PC-3 (cell line): ENCODE measurements at regions not wholly inside any gene's neighbourhood (a gene's known extent, or its start where the extent isn't known, plus 50 kb on each side); places are given as distances from the start of the nearest gene placed in this dataset.

Experiments
- ATAC-seq: fragments of 200-7000 bp; cut with Tn5 transposase; 2 replicates; pipeline ENCODE4 v1.9.1; 2020; ENCODE audit warnings: mild to moderate bottlenecking, moderate library complexity
- BruUV-seq: library from RNA; stranded (reverse); fragments of 400-500 nt; replicated peaks from 2 replicates; lab custom pipeline; 2021; lab: Mats Ljungman, UMichigan
- CTCF ChIA-PET: fragments of 300-600 bp; sonication (Branson Sonifier 250); formaldehyde crosslinking; loops from one replicate; lab custom pipeline; 2022; ENCODE audit warnings: antibody characterized with exemption; lab: Charles Lee
- POLR2A ChIA-PET: fragments of 300-600 bp; sonication (Branson Sonifier 250); formaldehyde crosslinking; loops from one replicate; lab custom pipeline; 2022; ENCODE audit warnings: antibody characterized with exemption; ENCODE audit not compliant: unreplicated experiment; lab: Charles Lee
- DNase-seq: peaks from one replicate; pipeline ENCODE4 v3.0.0-alpha.2; 2015
- H2AFZ ChIP-seq: fragments of 300-600 bp; sonication (generic); 2 replicates; pipeline ENCODE4 v1.6.0; 2016; ENCODE audit warnings: antibody characterized with exemption, low read length
- H3F3A ChIP-seq: fragments of 300-600 bp; sonication (generic); one replicate; pipeline ENCODE4 v1.6.0; 2017; ENCODE audit warnings: antibody characterized with exemption, low read length, control low read depth, mild to moderate bottlenecking; ENCODE audit not compliant: unreplicated experiment
- H3K27ac ChIP-seq: fragments of 300-600 bp; sonication (generic); 2 replicates; pipeline ENCODE4 v1.5.1; 2016; ENCODE audit warnings: mild to moderate bottlenecking, low read length
- H3K27me3 ChIP-seq: fragments of 300-600 bp; sonication (generic); 2 replicates; pipeline ENCODE4 v1.6.1; 2016; ENCODE audit warnings: low read length, mixed read lengths
- H3K36me3 ChIP-seq: fragments of 300-600 bp; sonication (generic); 2 replicates; pipeline ENCODE4 v1.6.1; 2016; ENCODE audit warnings: low read depth, mixed run types, low read length, mixed read lengths
- H3K4me1 ChIP-seq: fragments of 300-600 bp; sonication (generic); 2 replicates; pipeline ENCODE4 v1.5.1; 2016; ENCODE audit warnings: low read length; ENCODE audit not compliant: insufficient read depth
- H3K4me2 ChIP-seq: fragments of 300-600 bp; sonication (generic); 2 replicates; pipeline ENCODE4 v1.6.0; 2016; ENCODE audit warnings: low read length
- H3K4me3 ChIP-seq: fragments of 300-600 bp; sonication (generic); 2 replicates; pipeline ENCODE4 v1.5.1; 2016; ENCODE audit warnings: mild to moderate bottlenecking, low read length, mixed read lengths
- H3K79me2 ChIP-seq: fragments of 300-600 bp; sonication (generic); 2 replicates; pipeline ENCODE4 v1.6.1; 2017; ENCODE audit warnings: low read length, mixed read lengths
- H3K9ac ChIP-seq: fragments of 300-600 bp; sonication (generic); 2 replicates; pipeline ENCODE4 v1.6.0; 2016; ENCODE audit warnings: mild to moderate bottlenecking, low read length
- H3K9me2 ChIP-seq: fragments of 300-600 bp; sonication (generic); replicated peaks from 2 replicates; pipeline ENCODE4 v1.6.1; 2016; ENCODE audit warnings: mixed run types, low read length, mixed read lengths
- H3K9me3 ChIP-seq: fragments of 300-600 bp; sonication (generic); 2 replicates; pipeline ENCODE4 v1.6.1; 2016; ENCODE audit warnings: low read length, mixed read lengths
- H4K20me1 ChIP-seq: fragments of 300-600 bp; sonication (generic); 2 replicates; pipeline ENCODE4 v1.6.1; 2016; ENCODE audit warnings: low read length, mixed read lengths
- EZH2 ChIP-seq: fragments of 300-600 bp; sonication (generic); IDR thresholded peaks from one replicate; pipeline ENCODE4 v1.6.1; 2017; ENCODE audit warnings: antibody characterized with exemption, mild to moderate bottlenecking, low read length; ENCODE audit not compliant: unreplicated experiment
- EZH2phosphoT487 ChIP-seq: fragments of 300-600 bp; sonication (generic); IDR thresholded peaks from 2 replicates; pipeline ENCODE4 v1.6.1; 2018; ENCODE audit warnings: mild to moderate bottlenecking, antibody characterized with exemption, low read length, borderline replicate concordance
- intact Hi-C: fragments of 100-400 bp; cut with micrococcal nuclease; formaldehyde crosslinking; loops from 2 replicates; pipeline ENCODE4 v1.9.0; 2023
- TF ChIP-seq, protein P1 (sequence below): fragments of 300-600 bp; sonication (generic); conservative IDR thresholded peaks from 2 replicates; pipeline ENCODE4 v1.5.1; 2017; ENCODE audit warnings: antibody characterized with exemption, low read depth, mild to moderate bottlenecking, low read length

DNA sequence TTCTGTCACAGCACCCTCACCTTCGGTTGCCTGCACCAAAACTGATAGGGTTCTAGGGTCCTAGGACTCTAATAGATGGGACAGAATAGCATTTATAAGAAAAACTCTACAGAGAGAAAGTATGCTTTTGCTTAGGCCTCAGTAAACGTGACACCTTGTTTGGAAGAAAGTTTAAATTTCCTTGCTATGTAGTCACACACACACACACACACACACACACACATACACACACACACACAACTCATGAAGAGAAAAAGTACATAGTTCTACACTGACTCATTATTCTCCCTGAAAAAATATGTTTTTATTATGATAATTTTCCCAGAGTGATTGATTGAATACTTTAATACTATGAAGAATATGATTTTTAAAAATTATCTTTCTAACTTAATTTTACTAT is 220.8 kb upstream of the SNX19 start:
- Histone ChIP-seq H4K20me1 (no peaks in the 10 kb centered on the region), H3K9me2 (no peaks in the 10 kb centered on the region), H3K36me3 (no peaks in the 10 kb centered on the region), H3K4me2 (no peak overlapping the region), H3K27me3 (peaks cover 49% of the 10 kb centered on the region), H3K79me2 (no peaks in the 10 kb centered on the region), H3K4me3 (no peak overlapping the region), H3K9ac (no peak overlapping the region), H3K27ac (no peak overlapping the region), H3F3A (no peaks in the 10 kb centered on the region), H2AFZ (no peak overlapping the region), H3K4me1 (no peaks in the 10 kb centered on the region), H3K9me3 (no peaks in the 10 kb centered on the region)
- ChIA-PET CTCF (no interaction called here), POLR2A (no interaction called here)
- intact Hi-C loops, result no loop called here
- BruUV-seq, result no TSS peak
- TF ChIP-seq EZH2, result no peak
- TF ChIP-seq, protein P1, sequence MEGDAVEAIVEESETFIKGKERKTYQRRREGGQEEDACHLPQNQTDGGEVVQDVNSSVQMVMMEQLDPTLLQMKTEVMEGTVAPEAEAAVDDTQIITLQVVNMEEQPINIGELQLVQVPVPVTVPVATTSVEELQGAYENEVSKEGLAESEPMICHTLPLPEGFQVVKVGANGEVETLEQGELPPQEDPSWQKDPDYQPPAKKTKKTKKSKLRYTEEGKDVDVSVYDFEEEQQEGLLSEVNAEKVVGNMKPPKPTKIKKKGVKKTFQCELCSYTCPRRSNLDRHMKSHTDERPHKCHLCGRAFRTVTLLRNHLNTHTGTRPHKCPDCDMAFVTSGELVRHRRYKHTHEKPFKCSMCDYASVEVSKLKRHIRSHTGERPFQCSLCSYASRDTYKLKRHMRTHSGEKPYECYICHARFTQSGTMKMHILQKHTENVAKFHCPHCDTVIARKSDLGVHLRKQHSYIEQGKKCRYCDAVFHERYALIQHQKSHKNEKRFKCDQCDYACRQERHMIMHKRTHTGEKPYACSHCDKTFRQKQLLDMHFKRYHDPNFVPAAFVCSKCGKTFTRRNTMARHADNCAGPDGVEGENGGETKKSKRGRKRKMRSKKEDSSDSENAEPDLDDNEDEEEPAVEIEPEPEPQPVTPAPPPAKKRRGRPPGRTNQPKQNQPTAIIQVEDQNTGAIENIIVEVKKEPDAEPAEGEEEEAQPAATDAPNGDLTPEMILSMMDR, result no peak
- TF ChIP-seq EZH2phosphoT487, result no peak
- ATAC-seq (no peak), DNase-seq (no peak)

DNA sequence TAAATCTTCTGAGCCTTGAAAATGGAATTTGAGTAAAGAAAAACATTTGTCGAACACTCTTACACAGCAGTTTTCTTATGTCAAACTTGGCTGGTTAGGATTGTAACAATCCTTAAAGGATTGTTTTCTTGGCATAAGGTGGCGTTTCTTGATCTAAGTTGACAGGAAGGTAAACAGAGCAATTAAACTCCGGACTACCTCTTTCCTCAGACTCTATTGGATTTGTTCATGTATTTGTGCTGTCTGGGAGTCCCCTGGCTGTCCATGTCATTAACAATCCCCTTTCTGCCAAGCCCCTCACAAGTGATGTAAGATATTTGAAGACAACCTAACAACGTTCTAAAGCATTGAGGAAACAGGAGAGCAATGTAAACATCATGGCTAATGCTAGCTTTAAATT is 222.5 kb upstream of the SNX19 start:
- Histone ChIP-seq H3K79me2 (no peaks in the 10 kb centered on the region), H3K9me2 (no peaks in the 10 kb centered on the region), H3F3A (no peaks in the 10 kb centered on the region), H3K4me1 (no peaks in the 10 kb centered on the region), H4K20me1 (no peaks in the 10 kb centered on the region), H3K27ac (no peak overlapping the region), H2AFZ (no peak overlapping the region), H3K27me3 (peaks cover 59% of the 10 kb centered on the region), H3K4me2 (no peak overlapping the region), H3K9ac (no peak overlapping the region), H3K9me3 (no peaks in the 10 kb centered on the region), H3K36me3 (no peaks in the 10 kb centered on the region), H3K4me3 (no peak overlapping the region)
- no peak for DNase-seq
- intact Hi-C loops, result no loop called here
- no TSS peak for BruUV-seq
- POLR2A ChIA-PET, result no interaction called here
- CTCF ChIA-PET, result no interaction called here
- no peak for ATAC-seq
- no peak for TF ChIP-seq EZH2
- TF ChIP-seq EZH2phosphoT487, result no peak
- TF ChIP-seq, protein P1, result no peak

DNA sequence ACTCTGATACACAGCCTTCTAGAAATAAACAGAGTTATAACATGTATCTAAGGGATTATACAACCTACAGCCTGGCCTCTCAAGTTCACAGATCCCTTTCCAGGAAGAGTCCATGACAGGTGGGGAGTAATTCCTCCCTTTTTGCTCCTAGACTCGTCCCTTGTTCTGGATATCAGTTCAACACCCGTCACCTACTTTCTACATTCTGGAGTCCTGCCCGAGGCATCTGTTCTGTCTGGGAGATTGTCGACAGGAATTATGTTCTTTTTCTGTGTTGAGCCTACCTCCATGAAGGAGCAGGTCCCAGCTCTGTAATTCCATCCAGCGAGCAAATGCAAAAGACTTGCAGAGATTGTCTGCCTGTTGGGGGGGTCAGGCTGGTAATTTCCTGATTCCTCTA is 224.6 kb upstream of the NTM start:
- H3K9me3 ChIP-seq, result no peaks in the 10 kb centered on the region
- no peak overlapping the region for H3K4me2 ChIP-seq
- DNase-seq (no peak), ATAC-seq (no peak)
- H3K27me3 ChIP-seq, result peaks cover 79% of the 10 kb centered on the region
- no peaks in the 10 kb centered on the region for H4K20me1 ChIP-seq
- TF ChIP-seq EZH2phosphoT487 (no peak), EZH2 (no peak)
- TF ChIP-seq, protein P1, result no peak
- intact Hi-C loops, result no loop called here
- no peaks in the 10 kb centered on the region for H3K4me1 ChIP-seq
- H3F3A ChIP-seq, result no peaks in the 10 kb centered on the region
- no peak overlapping the region for H3K4me3 ChIP-seq
- H3K27ac ChIP-seq, result no peak overlapping the region
- no peaks in the 10 kb centered on the region for H3K9me2 ChIP-seq
- H3K9ac ChIP-seq, result no peak overlapping the region
- no peaks in the 10 kb centered on the region for H3K79me2 ChIP-seq
- CTCF ChIA-PET, result no interaction called here
- H2AFZ ChIP-seq, result no peak overlapping the region
- POLR2A ChIA-PET, result no interaction called here
- no peaks in the 10 kb centered on the region for H3K36me3 ChIP-seq
- BruUV-seq, result no TSS peak
